Kidney (tissue), 13 donors: ENCODE measurements at regions not wholly inside any gene's neighbourhood (a gene's known extent, or its start where the extent isn't known, plus 50 kb on each side); places are given as distances from the start of the nearest gene placed in this dataset.
"Not testable (repeated sequence)": the region's sequence is repeated elsewhere in the genome, so short reads cannot be mapped to it uniquely, and the experiment has no call there.

ENCODE experiments used
- DNase-seq, 5 donors: peaks; one replicate each; pipeline ENCODE4 v3.0.0-alpha.2; 2013 to 2020
- FAIRE-seq: peaks from 2 replicates; lab custom pipeline; 2012; peaks lifted over from hg19 to GRCh38; lab: Jason Lieb, UNC
- H3K27ac ChIP-seq, 2 donors: one replicate each; pipeline ENCODE4 v1.7.0; 2013; ENCODE audit warnings: low read depth in 2 of 2, low read length in 2 of 2, inconsistent platforms in 1 of 2
- H3K27me3 ChIP-seq: one replicate; pipeline ENCODE4 v1.7.1; 2013; ENCODE audit warnings: low read length, inconsistent platforms; ENCODE audit not compliant: control insufficient read depth, insufficient read depth
- H3K36me3 ChIP-seq, 3 donors: one replicate each; pipeline versions ENCODE4 v1.7.0 to v1.7.1; 2013; ENCODE audit warnings: low read length in 3 of 3, control low read depth in 1 of 3, inconsistent platforms in 1 of 3; ENCODE audit not compliant: insufficient read depth in 3 of 3, control insufficient read depth in 2 of 3
- H3K4me1 ChIP-seq, 3 donors: one replicate each; pipeline versions ENCODE4 v1.7.0 to v1.7.1; 2013; ENCODE audit warnings: low read length in 3 of 3, inconsistent platforms in 1 of 3, low read depth in 1 of 3; ENCODE audit not compliant: control insufficient read depth in 2 of 3, insufficient read depth in 2 of 3
- H3K4me3 ChIP-seq, 3 donors: one replicate each; pipeline versions ENCODE4 v1.7.0 to v1.8.1; 2013; ENCODE audit warnings: low read length in 3 of 3, control low read depth in 1 of 3, inconsistent platforms in 1 of 3
- H3K9ac ChIP-seq, 3 donors: one replicate each; pipeline versions ENCODE4 v1.7.0 to v1.7.1; 2013; ENCODE audit warnings: low read length in 3 of 3, control low read depth in 1 of 3, inconsistent platforms in 1 of 3
- H3K9me3 ChIP-seq, 3 donors: one replicate each; pipeline versions ENCODE4 v1.7.0 to v1.7.1; 2013; ENCODE audit warnings: low read length in 3 of 3, control low read depth in 1 of 3, inconsistent platforms in 1 of 3; ENCODE audit not compliant: control insufficient read depth in 2 of 3, insufficient read depth in 1 of 3
- CTCF ChIP-seq: IDR thresholded peaks from 3 replicates; pipeline ENCODE4 v1.5.1; 2012; ENCODE audit warnings: mild to moderate bottlenecking, moderate library complexity, borderline replicate concordance; ENCODE audit not compliant: insufficient read depth; ENCODE audit errors: extremely low read depth
- intact Hi-C: fragments of 100-400 bp; cut with DNase I; formaldehyde crosslinking; loops from one replicate; pipeline ENCODE4 v1.11.1; 2022
- donor health status: control.
- donor health status: control.
- donor health status: control.
- donor health status: control.
- donor health status: control.
- donor health status: DM: yes; HTN: yes; CAD: no.
- donor health status: Normal renal cell carcinoma (clear cell type).

DNA sequence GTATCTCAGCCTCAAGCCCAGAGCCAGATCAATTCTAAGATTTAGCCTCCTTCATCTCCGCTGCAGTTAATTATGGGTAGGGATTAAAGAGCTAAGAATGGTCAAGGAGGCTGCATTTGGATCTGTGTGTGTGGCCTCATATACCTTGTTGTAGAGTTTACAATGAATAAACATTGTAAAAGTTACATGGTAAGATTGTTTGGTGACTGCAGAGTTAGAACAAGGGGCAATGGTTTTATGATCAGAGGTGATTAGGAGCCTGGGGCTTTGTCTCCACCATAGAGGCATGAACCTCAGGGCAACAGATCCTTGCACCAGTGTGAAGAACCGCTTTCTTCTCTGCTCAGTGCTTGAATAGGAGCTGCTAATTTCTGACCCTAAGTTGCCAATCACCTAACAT lies 77.0 kb upstream of the MARK1 start:
- FAIRE-seq (no peak), DNase-seq (no peak)
- Histone ChIP-seq H3K27me3 (no peaks in the 10 kb centered on the region), H3K36me3 (no peaks in the 10 kb centered on the region), H3K9me3 (no peaks in the 10 kb centered on the region), H3K4me1 (no peaks in the 10 kb centered on the region), H3K9ac (no peak overlapping the region), H3K4me3 (no peak overlapping the region), H3K27ac (no peak overlapping the region)
- no peak for TF ChIP-seq CTCF
- intact Hi-C loops: no loop called here

GRCh38 chr1:220448217-220448616 lies 79.7 kb upstream of the MARK1 start:
- no peak overlapping the region for H3K27ac ChIP-seq
- FAIRE-seq (no peak), DNase-seq (no peak)
- H3K36me3 ChIP-seq: no peaks in the 10 kb centered on the region
- no peaks in the 10 kb centered on the region for H3K27me3 ChIP-seq
- no peaks in the 10 kb centered on the region for H3K4me1 ChIP-seq
- TF ChIP-seq CTCF: no peak
- H3K9ac ChIP-seq: no peak overlapping the region
- intact Hi-C loops: no loop called here
- no peaks in the 10 kb centered on the region for H3K9me3 ChIP-seq
- no peak overlapping the region for H3K4me3 ChIP-seq

DNA sequence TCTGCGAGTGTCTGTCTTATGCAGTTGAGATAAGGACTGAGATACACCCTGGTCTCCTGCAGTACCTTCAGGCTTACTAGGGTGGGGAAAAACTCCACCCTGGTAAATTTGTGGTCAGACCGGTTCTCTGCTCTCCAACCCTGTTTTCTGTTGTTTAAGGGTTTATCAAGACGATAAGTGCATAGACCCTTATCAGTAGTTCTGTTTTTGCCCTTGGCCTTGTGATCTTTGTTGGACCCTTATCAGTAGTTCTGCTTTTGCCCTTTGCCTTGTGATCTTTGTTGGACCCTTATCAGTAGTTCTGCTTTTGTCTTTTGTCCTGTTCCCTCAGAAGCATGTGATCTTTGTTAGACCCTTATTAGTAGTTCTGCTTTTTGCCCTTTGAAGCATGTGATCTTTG lies 83.3 kb upstream of the MARK1 start:
- intact Hi-C loops, H3K9me3 ChIP-seq, H3K9ac ChIP-seq, H3K4me1 ChIP-seq, H3K4me3 ChIP-seq, FAIRE-seq, H3K36me3 ChIP-seq, DNase-seq, H3K27me3 ChIP-seq, H3K27ac ChIP-seq: not testable (repeated sequence)

- no peak for TF ChIP-seq CTCF
- no peak overlapping the region for H3K9ac ChIP-seq
- no peak overlapping the region for H3K4me3 ChIP-seq
- DNase-seq (no peak), FAIRE-seq (no peak)
- no peak overlapping the region for H3K27ac ChIP-seq
- H3K36me3 ChIP-seq: no peaks in the 10 kb centered on the region
- H3K9me3 ChIP-seq: no peaks in the 10 kb centered on the region
- intact Hi-C loops: no loop called here
- no peaks in the 10 kb centered on the region for H3K27me3 ChIP-seq
- H3K4me1 ChIP-seq: no peaks in the 10 kb centered on the region
These were observed 86.7 kb upstream of the MARK1 start for GRCh38 chr1:220441211-220441610.
